ENCODE measurements at regions not wholly inside any gene's neighbourhood (a gene's known extent, or its start where the extent isn't known, plus 50 kb on each side); places are given as distances from the start of the nearest gene placed in this dataset.

GRCh38 chr10:6320320-6321010 lies 117.7 kb downstream of the PFKFB3 start:
- RAD21 ChIA-PET (ENCODE audit: low non-redundant PET in 1 of 2, low total read pairs in 2 of 2, uncharacterized antibody in 2 of 2, unreplicated experiment in 2 of 2) = no interaction called here
- ATAC-seq (no peak), DNase-seq (ENCODE audit: low read depth, low spot score) (no peak)
- Histone ChIP-seq H3K36me3 (ENCODE audit: control insufficient read depth in 1 of 2, insufficient read depth in 2 of 2, low read length in 2 of 2) (no peaks in the 10 kb centered on the region), H3K27ac (ENCODE audit: low read depth, low read length) (no peak overlapping the region), H3K79me2 (ENCODE audit: insufficient read depth, low read length) (no peaks in the 10 kb centered on the region), H3K9ac (ENCODE audit: low read length) (no peak overlapping the region), H3K9me3 (ENCODE audit: control insufficient read depth in 1 of 2, insufficient read depth in 1 of 2, low read depth in 1 of 2, low read length in 2 of 2) (no peaks in the 10 kb centered on the region), H3K4me3 (replicated peaks in 1 of 2; ENCODE audit: low read depth in 1 of 2, low read length in 2 of 2) (no peak overlapping the region), H3K9me2 (ENCODE audit: insufficient read depth) (no peaks in the 10 kb centered on the region), H3K4me1 (ENCODE audit: control insufficient read depth in 1 of 2, insufficient read depth in 2 of 2, low read length in 2 of 2) (peaks cover 0 to 12% of the 10 kb centered on the region in 2 experiments; a peak in 2 of 4 replicates), H4K20me1 (ENCODE audit: insufficient read depth) (no peaks in the 10 kb centered on the region), H3K27me3 (ENCODE audit: insufficient read depth, low read length) (no peaks in the 10 kb centered on the region), H2AFZ (ENCODE audit: low read depth, low read length, poor library complexity, severe bottlenecking) (no peak overlapping the region), H3K4me2 (ENCODE audit: low read length) (no peak overlapping the region)
- TF ChIP-seq SRF (IDR thresholded peaks at IDR 0.05; ENCODE audit: low read depth) (no peak), ATF3 (IDR thresholded peaks at IDR 0.05) (no peak), MAX (IDR thresholded peaks at IDR 0.05) (no peak), JUND (IDR thresholded peaks at IDR 0.05) (no peak), EGR1 (IDR thresholded peaks at IDR 0.05; ENCODE audit: low read depth) (no peak), FOSL1 (IDR thresholded peaks at IDR 0.05; ENCODE audit: low read depth) (no peak), CBX3 (IDR thresholded peaks at IDR 0.05; ENCODE audit: low read depth) (no peak), CTCF (IDR thresholded peaks at IDR 0.05 in 2 of 3, conservative IDR thresholded peaks at IDR 0.05 in 1 of 3; ENCODE audit: borderline replicate concordance in 1 of 3, insufficient read depth in 1 of 3, low read depth in 2 of 3, low read length in 2 of 3) (no peak), ZNF274 (IDR thresholded peaks at IDR 0.05; ENCODE audit: low read depth, low read length) (no peak), ELF1 (IDR thresholded peaks at IDR 0.05; ENCODE audit: borderline replicate concordance, low read depth) (no peak), POLR2AphosphoS5 (IDR thresholded peaks at IDR 0.05; ENCODE audit: low read depth, low read length) (no peak), EZH2 (IDR thresholded peaks at IDR 0.05) (no peak), POLR2A (IDR thresholded peaks at IDR 0.05; ENCODE audit: borderline replicate concordance, extremely low read depth, insufficient read depth, insufficient read length) (no peak)
- BruUV-seq (replicated peaks) = no TSS peak
- CTCF ChIA-PET = no interaction called here
- intact Hi-C loops (cut with micrococcal nuclease) = no loop called here
- POLR2A ChIA-PET = no interaction called here

Data from HCT116 (cell line).